C4-2B (cell line): ENCODE measurements at regions not wholly inside any gene's neighbourhood (a gene's known extent, or its start where the extent isn't known, plus 50 kb on each side); places are given as distances from the start of the nearest gene placed in this dataset.

ENCODE experiments used
- H3K27ac ChIP-seq: fragments of 450-650 bp; 2 replicates; pipeline ENCODE4 v1.5.1; 2017
- CTCF ChIP-seq: fragments of 450-650 bp; conservative IDR thresholded peaks from 2 replicates; pipeline ENCODE4 v1.5.1; 2017; ENCODE audit warnings: mild to moderate bottlenecking
- ZFX ChIP-seq: fragments of 450-650 bp; IDR thresholded peaks from 2 replicates; pipeline ENCODE4 v1.6.1; 2017

GRCh38 chr12:87259391-87259790 is 769.8 kb downstream of the C12orf50 start:
- TF ChIP-seq ZFX: no peak
- TF ChIP-seq CTCF: no peak
- no peak overlapping the region for H3K27ac ChIP-seq

GRCh38 chr12:87254381-87255030 is 774.7 kb downstream of the C12orf50 start:
- TF ChIP-seq CTCF: no peak
- no peak for TF ChIP-seq ZFX

GRCh38 chr12:87253157-87253556 is 776.0 kb downstream of the C12orf50 start:
- no peak overlapping the region for H3K27ac ChIP-seq
- TF ChIP-seq ZFX (no peak), CTCF (no peak)

More at GRCh38 chr12:87254381-87255030, 774.7 kb downstream of the C12orf50 start:
- H3K27ac ChIP-seq: no peak overlapping the region

- TF ChIP-seq CTCF (no peak), ZFX (no peak)
- no peak overlapping the region for H3K27ac ChIP-seq
Observed at GRCh38 chr12:87246726-87247125, 782.5 kb downstream of the C12orf50 start.

- no peak for TF ChIP-seq CTCF
- TF ChIP-seq ZFX: no peak
- H3K27ac ChIP-seq: no peak overlapping the region
Observed at GRCh38 chr12:87238466-87238865, 790.7 kb downstream of the C12orf50 start.

- TF ChIP-seq CTCF: no peak
- TF ChIP-seq ZFX: no peak
- no peak overlapping the region for H3K27ac ChIP-seq
Observed at GRCh38 chr12:87234898-87235297, 794.3 kb downstream of the C12orf50 start.

- no peak for TF ChIP-seq CTCF
- no peak for TF ChIP-seq ZFX
- H3K27ac ChIP-seq: no peak overlapping the region
Observed at GRCh38 chr12:87233671-87234070, 795.5 kb downstream of the C12orf50 start.
